GM21360 (cell line): ENCODE measurements at regions not wholly inside any gene's neighbourhood (a gene's known extent, or its start where the extent isn't known, plus 50 kb on each side); places are given as distances from the start of the nearest gene placed in this dataset.
A peak's percentile ranks its signal among the peaks of the same experiment; 100 is the strongest.
"Not testable (repeated sequence)": the region's sequence is repeated elsewhere in the genome, so short reads cannot be mapped to it uniquely, and the experiment has no call there.

Experiments
- ATAC-seq: cut with Tn5 transposase; IDR thresholded peaks from one replicate; pipeline ENCODE4 v1.9.1; 2021; ENCODE audit warnings: mild to moderate bottlenecking, moderate library complexity; ENCODE audit not compliant: unreplicated experiment

DNA sequence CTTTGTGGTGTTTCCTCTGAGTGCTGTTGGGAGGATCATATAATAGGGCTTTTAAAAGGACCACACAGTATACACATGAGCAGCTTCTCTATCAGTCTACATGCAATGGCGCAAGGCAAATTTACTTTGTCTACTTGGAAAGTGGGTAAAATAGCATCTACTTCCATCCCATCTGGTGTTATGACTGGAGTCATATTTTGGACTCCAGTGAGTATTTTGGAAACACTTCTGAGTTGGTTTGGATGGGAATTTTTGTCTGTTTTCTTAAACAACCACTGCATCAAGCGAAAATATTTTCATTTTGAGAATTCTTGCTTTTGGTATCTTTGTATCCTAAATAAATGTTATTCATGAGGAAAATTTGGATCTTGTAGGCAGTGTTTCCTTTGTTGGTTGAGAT, 220.8 kb downstream of the NMUR2 start:
- no peak for ATAC-seq

DNA sequence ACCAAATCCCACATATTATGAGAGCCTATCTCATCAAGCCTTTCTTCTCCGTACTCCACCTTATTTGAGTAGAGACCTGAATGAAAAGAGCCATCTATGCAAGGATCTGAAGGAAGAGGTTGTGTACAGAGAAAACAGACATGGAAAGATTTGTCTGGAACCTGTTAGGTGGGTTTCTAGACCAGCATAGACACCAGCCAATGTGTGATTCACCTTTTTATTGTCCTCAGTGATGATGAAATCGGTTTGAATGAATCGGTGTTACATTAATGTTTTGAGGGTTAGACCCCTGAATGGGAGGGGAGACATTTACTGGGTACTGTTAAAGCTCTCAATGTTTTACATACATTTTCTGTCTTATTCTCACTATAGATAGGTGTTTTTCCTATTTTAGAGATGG, 223.6 kb downstream of the NMUR2 start:
- no peak for ATAC-seq

DNA sequence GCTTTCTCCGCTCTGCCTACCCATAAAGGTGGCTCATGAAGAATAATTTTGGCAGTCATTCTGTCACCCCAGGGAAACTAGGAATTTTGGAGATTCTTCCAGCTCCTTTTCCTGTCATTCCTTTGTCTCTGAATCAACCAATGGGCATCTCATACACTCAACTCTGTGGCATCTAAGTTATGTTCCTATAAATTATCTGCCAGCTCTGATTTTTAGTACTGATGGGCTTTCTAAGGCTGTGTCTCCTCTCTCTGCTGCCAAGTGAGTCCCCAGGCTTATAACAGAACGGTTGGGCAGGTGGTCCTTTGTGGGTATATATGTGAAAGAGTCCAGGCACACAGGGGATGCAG, 226.8 kb downstream of the NMUR2 start:
- ATAC-seq, result no peak

GRCh38 chr5:152177626-152178349, 227.3 kb downstream of the NMUR2 start:
- ATAC-seq, result no peak

- ATAC-seq, result no peak
Observed at GRCh38 chr5:152171888-152172287, 233.2 kb downstream of the NMUR2 start.

- no peak for ATAC-seq
Observed at GRCh38 chr5:152170350-152170749, 234.7 kb downstream of the NMUR2 start.

DNA sequence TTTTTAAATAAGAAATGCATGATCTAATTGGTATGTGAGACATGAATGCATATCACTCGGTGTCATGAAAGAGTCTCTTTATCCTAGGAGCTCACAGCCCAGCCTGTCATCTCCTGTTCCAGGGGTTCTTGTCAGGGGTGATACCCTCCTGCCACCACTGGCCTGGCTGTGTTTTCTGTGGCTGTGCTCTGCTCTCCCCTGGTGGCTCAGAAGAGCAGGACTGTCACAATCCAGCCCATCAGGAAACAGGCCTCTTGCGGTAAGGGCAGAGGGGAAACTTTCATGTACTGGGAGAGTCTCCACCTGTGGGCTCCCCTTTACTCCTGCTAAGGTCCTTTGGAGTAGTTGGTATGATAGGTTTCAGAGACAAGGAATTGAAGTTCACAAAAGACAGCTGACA, 240.2 kb upstream of the GLRA1 start:
- ATAC-seq, result no peak

DNA sequence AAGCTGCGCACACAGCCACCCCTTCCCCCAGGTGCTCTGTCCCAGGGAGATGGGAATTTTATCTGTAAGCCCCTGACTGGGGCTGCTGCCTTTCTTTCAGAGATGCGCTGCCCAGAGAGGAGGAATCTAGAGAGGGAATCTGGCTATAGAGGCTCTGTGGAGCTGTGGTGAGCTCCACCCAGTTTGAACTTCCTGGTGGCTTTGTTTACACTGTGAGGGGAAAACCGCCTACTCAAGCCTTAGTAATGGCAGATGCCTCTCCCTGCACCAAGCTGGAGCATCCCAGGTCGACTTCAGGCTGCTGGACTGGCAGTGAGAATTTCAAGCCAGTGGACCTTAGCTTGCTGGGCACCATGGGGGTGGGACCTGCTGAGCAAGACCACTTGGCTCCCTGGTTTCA, 235.2 kb upstream of the GLRA1 start:
- ATAC-seq, result not testable (repeated sequence)

GRCh38 chr5:152154452-152154851, 229.8 kb upstream of the GLRA1 start:
- ATAC-seq, result not testable (repeated sequence)

DNA sequence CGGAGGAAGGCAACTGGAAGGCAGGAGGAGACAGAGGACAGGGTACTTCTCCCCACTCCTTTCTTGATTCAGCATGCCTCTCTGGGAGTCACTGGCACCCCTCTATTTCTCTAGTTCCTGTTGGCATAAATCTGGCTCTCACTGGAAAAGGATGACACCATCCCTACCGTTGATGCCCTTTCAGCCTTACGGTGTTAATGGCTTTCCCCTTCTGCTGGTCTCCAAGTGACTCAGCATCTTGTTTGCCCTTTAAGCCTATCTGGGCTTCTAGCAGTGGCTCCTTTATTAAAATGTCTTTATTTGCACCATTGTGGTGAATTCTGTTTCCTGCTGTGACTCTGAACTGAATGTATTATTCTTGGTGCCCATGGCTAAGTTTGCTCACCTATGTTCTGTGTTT, 227.3 kb upstream of the GLRA1 start:
- no peak for ATAC-seq

DNA sequence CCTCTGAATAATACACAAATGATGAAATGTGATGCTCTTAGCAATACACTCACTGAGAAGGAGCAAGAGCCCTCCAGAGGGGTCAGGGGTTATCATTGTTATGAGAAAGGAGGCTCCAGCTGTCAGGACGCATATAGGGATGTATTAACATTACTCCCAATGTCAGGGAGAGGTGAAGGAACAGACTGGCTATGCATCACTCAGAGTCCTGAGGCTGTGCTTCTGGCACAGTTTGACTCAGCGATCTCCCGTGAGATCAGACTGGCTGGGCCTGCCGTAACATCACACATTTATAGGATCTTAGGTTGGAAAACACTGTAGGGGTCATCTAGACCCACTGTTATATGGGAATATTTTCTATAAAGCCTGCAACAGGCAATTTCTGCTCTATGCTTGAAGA, 226.5 kb upstream of the GLRA1 start:
- no peak for ATAC-seq

DNA sequence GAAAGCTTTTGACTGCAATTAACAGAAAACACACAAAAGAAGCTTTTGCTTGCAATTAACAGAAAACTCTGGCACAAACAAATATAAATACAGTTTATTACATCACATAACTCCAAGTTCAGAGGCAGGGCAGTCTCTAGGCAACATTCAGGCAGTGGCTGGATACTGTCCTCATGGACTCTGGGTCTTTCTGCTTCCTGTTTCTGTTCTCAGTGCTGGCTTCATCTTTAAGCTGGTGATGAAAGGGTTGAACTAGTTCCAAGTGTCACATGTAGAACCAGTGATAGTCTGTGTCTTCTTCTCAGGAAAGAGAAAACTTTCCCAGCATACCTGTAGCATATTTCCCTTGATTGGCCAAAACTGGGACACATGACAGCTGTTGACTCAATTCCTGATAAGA, 222.6 kb upstream of the GLRA1 start:
- no peak for ATAC-seq

DNA sequence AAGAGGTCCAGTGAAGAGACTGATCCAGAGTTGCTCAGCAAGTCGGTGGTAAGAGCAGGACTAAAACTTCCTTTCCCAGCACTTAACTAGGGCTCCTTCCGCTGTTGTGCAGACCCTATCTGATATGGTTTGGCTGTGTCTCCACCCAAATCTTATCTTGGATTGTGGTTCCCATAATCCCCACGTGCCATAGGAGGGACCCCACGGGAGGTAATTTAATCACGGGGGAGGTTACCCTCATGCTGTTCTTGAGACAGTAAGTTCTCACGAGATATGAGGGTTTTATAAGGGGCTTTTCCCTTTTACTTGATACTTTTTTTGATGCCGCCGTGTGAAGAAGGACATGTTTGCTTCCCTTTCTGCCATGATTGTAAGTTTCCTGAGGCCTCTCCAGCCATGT, 221.9 kb upstream of the GLRA1 start:
- no peak for ATAC-seq

- no peak for ATAC-seq
Observed at GRCh38 chr5:152144556-152144955, 219.9 kb upstream of the GLRA1 start.

- no peak for ATAC-seq
Observed at GRCh38 chr5:152144030-152144429, 219.4 kb upstream of the GLRA1 start.

- peak; percentile 81 for ATAC-seq
Observed at GRCh38 chr5:152142840-152143469, 218.3 kb upstream of the GLRA1 start.

- no peak for ATAC-seq
Observed at GRCh38 chr5:152140347-152140746, 215.7 kb upstream of the GLRA1 start.

DNA sequence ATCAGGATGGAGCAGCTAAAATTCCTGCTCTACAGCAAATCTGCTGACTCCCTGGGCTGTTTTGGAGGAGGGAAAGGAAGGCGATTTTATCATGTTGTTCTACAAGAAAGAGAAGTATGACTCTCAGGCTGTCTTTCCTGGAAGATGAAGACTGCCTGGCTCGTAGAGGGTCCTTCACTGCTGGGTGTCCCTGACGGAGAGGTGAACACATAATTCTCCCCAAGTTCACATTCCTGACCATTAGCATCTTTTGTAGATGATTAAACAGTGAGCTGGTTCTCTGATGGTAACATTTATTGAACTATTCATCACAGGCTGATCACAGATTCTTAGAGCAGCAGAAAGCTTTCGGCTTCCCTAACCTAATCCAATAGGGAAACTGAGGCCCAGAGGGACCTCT, 212.4 kb upstream of the GLRA1 start:
- no peak for ATAC-seq

GRCh38 chr5:152136321-152136720, 211.7 kb upstream of the GLRA1 start:
- ATAC-seq, result no peak

GRCh38 chr5:152135827-152136226, 211.2 kb upstream of the GLRA1 start:
- ATAC-seq, result no peak

GRCh38 chr5:152125661-152126205, 201.1 kb upstream of the GLRA1 start:
- no peak for ATAC-seq

- no peak for ATAC-seq
Observed at GRCh38 chr5:152124409-152125041, 199.9 kb upstream of the GLRA1 start.
